Ramos (cell line): ENCODE measurements at regions not wholly inside any gene's neighbourhood (a gene's known extent, or its start where the extent isn't known, plus 50 kb on each side); places are given as distances from the start of the nearest gene placed in this dataset.

Experiments
- in situ Hi-C: fragments of 300-500 bp; cut with MboI; formaldehyde crosslinking; loops from one replicate; pipeline ENCODE4 v1.14.3; 2022; ENCODE audit warnings: low sequenced_read_pairs; ENCODE audit not compliant: unreplicated experiment

DNA sequence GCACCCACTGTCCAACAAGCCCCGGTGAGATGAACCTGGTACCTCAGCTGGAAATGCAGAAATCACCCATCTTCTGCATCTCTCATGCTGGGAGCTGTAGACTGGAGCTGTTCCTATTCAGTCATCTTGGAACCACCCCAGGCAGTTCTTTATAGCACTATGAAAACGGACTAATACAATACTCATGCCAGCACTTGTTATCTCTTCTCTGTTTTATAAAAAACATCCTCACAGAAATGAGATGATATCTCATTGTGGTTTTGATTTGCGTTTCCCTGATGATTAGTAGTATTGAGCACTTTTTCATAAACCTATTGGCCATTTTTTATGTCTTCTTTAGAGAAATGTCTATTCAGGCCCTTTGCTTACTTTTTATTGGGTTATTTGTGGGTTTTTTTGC lies 156.2 kb upstream of the ARPP21 start:
- in situ Hi-C loops, result no loop called here

DNA sequence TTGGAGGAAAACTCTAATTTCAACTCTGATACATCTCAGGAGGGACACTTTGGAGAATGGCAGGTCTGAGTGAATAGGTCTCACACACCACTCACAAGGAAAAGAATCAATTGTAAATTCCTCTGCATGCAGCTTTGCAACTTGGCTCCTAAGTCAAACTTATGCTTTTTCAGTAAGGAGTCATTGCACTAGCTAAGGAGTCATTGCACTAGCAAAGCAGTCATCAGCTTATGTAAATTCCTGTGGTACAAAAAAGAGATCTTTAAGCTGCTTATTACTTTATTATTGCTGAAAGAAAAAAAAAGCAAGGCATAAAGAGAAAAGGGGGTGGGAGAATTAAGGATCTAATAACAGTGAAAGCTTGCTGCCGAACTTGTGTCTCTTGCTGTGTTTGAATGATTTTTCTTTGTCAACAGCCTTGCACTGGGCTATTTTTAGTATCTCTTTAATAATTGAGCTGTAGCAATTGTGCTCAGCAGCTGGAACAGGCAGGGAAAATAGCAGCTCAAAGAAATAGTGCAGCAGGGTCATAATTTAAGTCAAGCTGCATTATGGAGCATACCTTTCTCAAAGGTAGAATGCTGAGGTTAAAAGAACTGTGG lies 154.3 kb upstream of the ARPP21 start:
- in situ Hi-C loops, result no loop called here

DNA sequence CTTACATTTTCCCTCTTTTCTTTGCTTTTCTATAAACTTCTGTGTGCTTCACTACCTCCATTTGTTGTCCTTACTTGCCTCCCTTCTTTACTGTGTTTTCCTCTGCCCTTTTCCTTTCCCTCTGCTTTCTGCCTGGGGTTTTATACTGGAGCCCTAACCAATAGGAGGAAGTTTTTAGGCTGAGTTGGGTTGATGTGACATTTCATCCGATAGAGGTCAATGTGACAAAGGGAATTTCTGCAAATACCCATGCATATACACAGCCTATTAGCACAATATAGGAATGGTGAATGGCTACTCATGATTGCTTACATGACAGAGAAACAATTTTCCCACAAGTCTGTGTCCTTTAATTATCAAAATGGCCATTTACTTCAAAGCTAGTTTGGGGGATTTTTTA lies 153.0 kb upstream of the ARPP21 start:
- in situ Hi-C loops, result no loop called here

DNA sequence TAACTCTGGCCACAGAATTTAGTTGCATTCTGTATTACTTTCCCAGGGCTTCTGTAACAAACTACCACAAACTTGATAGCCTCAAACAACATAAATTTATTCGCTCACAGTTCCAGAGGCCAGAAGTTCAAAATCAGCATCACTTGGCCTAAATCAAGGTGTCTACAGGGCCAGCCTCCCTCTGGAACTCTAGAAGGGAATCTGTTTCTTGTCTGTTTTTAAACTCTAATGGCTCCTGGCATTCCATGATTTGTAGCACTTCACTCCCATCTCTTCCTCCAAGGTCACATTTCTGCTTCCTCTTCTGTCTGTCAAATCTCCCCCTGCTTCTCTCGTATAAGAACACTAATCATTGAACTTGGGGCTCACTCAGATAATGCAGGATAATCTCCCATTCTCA lies 151.9 kb upstream of the ARPP21 start:
- in situ Hi-C loops, result no loop called here

DNA sequence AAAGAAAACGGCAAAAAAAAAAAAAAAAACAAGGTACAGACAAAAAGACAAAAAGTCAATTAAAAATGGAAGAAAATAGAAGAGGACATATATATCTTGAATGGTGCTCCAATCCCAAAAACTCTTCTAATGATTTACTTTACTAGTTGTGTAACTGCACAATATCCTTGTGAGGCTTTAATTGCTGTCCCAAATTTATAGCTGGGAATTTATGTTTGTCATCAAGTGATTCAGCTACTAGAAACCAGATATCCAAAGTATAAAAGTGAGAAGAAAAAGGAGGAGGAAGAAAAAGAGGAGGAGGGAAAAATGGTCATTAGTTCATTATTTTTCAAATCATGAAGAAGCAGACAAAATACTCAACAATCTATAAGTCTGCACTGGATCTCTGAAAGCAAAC lies 150.8 kb upstream of the ARPP21 start:
- in situ Hi-C loops, result no loop called here

DNA sequence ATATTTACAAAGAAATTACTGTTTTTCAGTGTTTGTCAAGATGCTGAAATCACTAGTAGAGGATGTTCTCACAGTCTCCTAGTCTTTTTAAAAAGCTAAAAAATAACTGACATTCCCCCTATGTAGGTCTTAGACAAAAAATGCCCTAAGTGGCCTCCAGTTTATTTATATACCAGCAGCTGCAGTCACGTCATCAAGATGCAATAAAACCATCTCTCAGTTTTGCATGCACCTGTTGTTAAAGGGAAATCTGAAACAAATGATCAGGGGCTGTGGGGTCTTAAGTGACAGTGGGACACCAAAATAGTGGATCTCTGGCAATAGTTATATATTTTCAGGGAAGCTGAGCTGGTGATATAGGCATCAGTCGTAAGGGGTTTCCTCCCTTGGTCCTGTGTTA lies 146.5 kb upstream of the ARPP21 start:
- in situ Hi-C loops, result no loop called here

DNA sequence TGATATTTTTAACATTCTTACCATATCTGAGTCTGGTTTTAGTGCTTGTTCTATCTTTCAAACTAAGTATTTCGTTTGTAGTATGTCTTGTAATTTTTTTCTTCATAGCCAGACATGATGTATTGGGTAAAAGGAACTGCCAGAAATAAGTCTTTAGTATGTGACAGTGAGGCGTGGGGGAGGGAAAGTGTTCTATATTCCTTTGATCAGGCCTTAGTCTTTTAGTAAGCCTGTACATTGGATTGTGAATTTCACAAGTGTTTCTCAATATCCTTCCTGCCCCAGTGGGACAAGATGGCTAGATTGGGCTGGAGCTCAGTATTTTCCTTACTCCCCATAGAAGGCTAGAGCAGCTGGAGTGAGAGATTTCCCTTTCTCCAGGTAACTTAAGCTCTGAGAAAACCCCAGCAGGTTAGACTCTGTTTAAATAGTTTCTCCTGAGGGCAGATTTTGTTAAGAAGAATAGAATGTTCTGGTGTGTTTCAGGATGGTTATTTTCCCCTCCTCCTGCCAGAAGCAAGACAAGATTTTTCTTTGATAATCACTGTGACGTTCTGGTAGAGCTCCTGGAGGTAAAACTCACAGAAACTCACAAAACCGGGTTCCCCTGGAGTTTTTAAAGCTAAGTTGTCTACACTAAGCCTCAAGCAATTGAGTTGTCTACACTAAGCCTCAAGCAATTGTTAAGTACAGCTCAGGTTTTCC lies 140.7 kb upstream of the ARPP21 start:
- in situ Hi-C loops, result no loop called here

DNA sequence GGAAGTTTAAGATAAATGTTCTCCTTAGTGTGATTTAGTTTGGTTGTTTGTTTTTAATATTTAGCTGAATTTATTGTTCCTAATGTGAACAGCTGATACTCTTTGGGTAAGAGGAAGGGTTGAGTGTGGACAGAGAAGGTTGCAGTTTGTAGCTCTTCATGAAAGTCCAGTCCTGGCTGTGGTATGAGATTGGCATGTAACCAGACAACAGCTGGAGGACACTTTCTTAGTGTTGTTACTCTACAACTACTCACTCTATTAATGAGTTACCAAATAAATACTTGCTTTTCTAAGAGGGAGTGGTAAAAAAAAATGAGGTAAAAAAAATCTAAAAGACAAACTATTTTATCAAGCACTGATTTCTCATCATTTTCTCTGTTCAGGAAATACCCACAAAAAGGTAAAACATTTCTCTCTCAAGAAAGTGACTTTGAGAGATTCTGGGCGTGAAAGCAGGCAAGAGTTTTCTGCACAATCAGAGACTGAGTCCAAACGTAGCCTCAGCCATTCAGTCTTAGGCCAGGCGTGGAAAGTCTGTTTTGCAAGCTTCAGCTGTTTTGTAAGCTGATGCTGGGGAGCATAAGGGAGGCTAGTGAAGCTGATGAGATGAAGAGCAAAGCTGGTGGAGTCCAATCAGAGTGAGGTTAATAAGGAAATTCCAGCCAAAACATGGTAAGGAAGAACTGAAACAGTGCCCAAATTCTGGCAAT lies 138.5 kb upstream of the ARPP21 start:
- in situ Hi-C loops, result no loop called here

DNA sequence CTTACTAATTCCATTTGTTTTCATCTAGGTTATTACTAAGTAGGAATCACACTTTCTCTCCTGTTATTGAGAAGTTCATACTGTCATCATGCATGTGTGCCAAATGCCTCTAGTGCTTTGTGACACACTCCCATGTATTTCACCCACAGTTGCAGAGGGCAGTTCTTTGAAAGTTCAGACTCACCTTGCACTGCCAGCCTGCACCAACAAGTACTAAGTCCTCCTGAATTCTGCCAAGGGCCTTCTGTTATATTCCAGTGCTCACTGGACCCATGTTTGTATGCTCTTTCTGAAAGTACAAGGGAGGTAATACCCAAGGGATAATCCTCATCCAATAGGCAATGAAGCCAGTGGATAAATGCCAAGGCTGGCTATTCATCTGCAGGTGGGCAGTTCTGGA lies 136.6 kb upstream of the ARPP21 start:
- in situ Hi-C loops, result no loop called here

DNA sequence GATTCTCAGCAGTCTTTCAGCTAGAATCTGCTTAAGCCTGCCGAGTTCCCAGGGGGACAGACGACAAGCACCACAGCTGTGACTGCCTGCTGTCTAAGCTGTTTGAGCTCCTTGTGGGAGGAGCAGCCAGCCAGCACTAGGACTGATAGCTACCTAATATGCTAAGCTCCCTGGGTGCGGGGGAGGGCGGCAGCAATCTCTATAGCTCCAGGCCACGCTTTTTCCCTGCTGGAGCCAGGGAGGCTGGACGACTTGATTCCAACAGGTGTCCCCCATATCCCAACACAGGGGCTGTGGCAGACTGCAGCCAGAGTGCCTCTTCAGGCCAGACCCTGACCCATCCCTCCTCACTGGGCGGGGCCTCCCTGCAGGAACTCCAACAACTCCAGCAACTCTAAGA lies 134.1 kb upstream of the ARPP21 start:
- in situ Hi-C loops, result no loop called here

DNA sequence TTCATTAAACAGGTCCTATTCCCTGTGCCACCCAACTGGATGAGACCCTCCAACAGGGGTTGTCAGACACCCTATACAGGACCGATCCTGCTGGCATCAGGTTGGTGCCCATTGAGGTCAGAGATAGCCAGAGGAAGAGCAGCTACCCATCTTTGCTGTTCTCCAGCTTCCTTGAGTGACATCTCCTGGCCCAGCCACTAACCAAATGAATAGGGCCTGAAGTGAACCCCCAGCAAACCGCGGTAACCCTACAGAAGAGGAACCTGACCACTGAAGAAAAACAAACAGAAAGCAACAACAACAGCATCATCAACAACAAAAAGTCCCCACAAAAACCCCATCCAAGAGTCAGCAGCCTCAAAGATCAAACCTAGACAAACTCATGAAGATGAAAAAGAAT lies 133.6 kb upstream of the ARPP21 start:
- in situ Hi-C loops, result no loop called here

DNA sequence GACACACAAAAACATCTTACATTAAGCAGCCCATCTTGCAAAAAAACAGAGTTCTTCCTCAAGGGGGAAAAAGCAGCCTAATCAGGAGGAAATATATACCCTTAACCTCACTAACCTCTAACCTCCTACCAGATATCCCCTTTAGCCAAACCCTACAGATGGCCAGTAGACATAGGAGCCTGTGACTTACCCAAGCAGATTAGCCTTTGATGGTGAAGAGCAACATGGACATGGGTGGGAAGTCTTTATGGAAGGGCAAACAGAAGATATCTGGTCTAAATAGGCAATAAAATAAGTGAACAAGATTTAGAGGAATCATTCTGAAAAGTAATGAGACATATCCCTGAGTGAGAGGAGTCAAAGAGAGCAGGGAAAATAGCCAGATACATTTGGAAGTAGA lies 119.4 kb upstream of the ARPP21 start:
- in situ Hi-C loops, result no loop called here

DNA sequence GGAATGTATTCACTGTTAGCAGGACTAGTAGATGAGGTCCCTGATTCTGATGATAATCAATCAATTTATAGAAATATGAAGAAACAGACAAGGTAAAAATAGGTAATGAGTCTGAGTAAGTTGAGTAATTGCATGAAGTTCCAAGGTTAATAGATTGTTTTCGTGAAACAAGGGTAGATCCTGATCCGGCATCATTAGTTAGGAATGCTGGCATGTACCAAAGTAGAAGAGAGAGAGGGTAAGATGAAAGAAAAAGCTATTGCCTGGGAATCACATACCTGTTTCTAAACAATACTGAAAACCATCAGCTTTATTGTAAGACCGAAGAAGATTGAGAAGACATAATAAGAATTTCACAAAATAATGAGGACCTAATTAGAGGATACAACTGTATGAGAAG lies 118.1 kb upstream of the ARPP21 start:
- in situ Hi-C loops, result no loop called here

DNA sequence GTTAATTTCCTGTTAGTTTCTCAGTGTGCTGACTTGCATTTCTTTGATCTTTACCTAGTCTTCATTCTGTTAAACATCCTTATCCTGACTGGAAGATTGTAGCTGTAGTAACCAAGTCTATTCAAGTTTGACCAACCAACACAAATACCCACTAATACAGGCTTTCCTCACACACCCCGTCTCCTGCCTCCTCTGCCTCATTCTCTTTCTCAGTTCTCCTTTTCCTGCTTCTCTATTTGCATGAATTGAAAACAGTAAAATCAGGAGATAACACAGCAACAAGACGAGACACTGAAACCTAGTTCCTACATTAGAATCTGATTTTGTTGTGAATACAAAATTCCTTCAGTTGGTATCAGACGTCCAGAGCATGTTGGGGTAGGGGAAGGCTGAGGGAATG lies 116.9 kb upstream of the ARPP21 start:
- in situ Hi-C loops, result no loop called here

DNA sequence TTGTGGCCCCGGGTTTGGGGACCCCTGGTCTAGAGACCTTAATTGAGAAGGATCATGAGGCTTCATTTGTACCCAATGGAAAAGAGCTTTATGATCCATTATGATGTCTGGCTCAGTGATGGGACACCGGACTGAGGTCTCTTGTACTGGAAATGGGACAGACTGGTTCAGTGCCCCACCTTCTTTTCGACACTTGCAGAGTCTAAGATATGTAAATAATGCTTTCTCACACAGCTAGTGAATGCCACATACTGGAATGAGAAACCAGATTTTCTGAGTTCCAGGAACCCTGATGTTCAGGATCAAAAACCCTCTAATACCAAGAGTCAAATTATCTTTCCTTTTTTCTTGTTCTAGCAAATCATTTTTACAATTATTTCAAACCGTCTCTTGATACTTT lies 116.3 kb upstream of the ARPP21 start:
- in situ Hi-C loops, result no loop called here

DNA sequence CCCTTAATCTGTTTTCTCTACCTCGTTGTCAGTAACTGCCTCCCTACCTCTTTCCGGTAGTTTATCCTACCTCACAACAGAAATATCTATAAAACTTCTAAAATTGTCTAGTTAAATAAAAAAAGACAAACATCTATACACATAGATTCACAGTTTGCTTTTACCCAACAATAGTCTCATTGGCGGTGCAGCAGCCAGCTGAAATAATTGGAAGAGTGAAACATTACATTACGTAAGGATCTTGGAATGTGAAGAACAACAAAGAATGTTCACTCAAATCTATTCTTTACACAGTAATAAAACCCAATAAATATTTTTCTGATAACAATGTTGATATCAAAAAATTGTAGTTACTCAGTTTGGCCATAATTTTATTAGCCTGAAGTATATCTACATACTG lies 115.5 kb upstream of the ARPP21 start:
- in situ Hi-C loops, result no loop called here

DNA sequence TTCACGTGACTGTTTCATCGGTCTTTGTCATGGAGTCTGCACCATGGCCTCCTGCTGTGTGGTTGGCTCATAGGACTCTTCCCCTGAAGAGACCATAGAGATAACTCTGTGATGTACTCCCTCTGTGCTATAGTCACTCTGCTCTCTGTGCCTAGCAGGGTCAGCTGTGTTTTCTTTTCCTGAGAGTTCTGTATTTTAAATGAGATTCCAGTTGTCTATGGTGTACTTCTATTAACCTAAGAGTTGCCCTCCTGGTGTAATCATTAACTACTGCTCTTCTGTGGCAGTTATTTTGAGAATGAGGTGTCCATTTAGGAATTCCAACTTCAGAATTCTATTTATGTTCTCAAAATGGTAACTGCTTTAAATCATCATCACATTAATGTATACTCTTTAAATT lies 114.5 kb upstream of the ARPP21 start:
- in situ Hi-C loops, result no loop called here

DNA sequence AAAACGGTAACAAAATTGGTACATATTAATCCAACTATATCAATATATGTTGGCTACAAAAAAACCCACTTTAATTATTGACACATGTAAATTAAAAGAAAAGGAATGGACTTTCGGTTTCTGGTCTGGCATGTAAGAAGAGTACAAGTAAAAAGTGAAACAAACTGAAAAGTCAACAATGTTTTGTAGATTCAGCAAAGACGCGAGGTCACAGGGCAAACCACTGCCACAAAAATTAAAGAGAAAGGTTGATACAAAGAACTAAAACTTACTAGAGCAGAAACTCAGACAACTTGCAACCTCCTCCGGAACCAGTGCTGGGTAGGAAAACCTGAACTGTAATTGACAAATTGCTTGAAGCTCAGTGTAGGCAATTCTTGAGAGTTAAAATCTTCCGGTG lies 110.6 kb upstream of the ARPP21 start:
- in situ Hi-C loops, result no loop called here

DNA sequence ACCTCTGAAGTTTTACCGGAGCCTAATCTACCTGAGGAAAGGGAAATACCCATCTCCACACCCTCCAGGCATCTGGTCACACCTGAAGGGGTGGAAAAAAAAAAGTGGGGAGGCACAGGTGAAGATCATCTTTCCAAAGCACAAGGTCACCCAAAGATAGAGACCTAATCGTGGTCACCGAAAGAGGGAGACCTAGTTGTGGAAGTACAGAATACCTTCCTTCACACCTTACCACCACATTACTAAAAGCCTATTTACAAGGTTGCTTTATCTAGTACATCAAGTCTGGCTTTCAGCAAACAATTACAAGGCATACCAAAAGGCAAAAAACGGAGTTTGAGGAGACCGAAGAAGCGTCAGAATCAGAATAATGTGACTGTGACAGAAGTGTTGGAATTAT lies 110.0 kb upstream of the ARPP21 start:
- in situ Hi-C loops, result no loop called here

DNA sequence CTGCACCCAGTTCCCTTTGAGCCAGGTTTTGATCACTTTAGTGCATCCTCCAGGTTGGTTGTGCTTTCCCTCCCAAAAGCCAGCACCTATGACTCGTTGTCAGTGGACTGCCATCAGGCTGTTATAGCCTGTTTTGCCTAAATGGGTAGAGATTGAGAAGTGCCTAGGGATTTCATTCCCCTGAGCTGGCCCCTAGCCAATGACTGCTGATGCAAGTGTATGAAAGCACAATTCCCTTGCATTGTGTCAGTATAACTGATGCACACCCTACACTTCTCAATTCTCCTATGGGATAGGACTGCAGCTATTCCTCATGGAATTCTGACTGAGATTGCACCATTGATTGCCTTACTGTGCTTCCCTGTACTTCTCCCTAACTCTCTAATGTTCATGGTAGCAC lies 102.1 kb upstream of the ARPP21 start:
- in situ Hi-C loops, result no loop called here

DNA sequence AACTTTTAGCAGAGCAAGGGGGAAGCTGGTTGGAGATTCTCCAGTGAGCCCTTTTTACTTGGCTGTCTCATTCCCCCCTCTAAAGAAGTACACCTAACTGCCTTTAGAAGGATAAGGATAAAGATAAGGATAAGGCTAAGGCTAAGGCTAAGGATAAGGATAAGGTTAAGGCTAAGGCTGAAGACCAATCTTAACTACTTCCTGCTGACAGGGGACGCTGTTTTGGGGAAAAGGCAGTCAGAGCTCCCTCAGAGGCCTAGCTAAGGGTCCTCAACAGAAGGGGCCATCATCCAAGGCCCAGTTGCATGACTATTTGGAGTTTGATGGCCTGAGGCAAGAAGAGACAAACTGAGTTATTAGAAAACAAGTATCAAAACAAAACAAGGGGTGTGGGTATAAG lies 94.3 kb upstream of the ARPP21 start:
- in situ Hi-C loops, result no loop called here

DNA sequence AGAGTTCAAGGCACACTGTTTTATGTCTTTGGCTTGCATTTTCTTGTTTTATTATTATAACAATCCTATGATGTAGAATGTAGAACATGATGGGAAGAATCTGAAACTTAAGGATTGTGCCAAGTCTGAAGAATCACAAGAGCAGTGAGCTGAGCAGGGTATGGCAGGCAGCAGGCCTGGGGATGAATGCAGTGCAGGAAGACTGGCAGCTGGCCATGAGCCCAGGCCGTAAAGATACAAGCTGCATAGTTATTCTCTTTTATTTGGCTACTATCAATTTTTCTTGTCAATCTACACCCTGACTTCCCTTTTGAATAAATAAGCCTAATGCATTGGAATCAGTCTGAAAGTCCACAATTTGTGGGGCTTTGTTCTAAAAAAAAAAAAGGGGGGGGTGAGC lies 89.6 kb upstream of the ARPP21 start:
- in situ Hi-C loops, result no loop called here
